HepG2 (cell line): ENCODE measurements at regions not wholly inside any gene's neighbourhood (a gene's known extent, or its start where the extent isn't known, plus 50 kb on each side); places are given as distances from the start of the nearest gene placed in this dataset.

ENCODE experiments used
- ATAC-seq: fragments of 200-7000 bp; cut with Tn5 transposase; 3 replicates; pipeline ENCODE4 v1.9.1; 2020; ENCODE audit warnings: mild to moderate bottlenecking, moderate library complexity
- BruUV-seq: library from RNA; stranded (reverse); fragments of 400-500 nt; replicated peaks from 2 replicates; lab custom pipeline; 2021; lab: Mats Ljungman, UMichigan
- CTCF ChIA-PET: fragments of 300-600 bp; formaldehyde crosslinking; extraction: SDS; loops from one replicate; lab custom pipeline; 2021; ENCODE audit warnings: low total read pairs, inconsistent platforms, low intra/inter-chr PET ratio; lab: Yijun Ruan, JAX
- POLR2A ChIA-PET: fragments of 350-600 bp; sonication (Branson Sonifier 250); formaldehyde crosslinking; loops from one replicate; lab custom pipeline; 2020; ENCODE audit warnings: antibody characterized with exemption, inconsistent platforms; lab: Yijun Ruan, JAX
- DNase-seq: peaks from one replicate; pipeline ENCODE4 v3.0.0-alpha.2; 2015; ENCODE audit warnings: low spot score
- FAIRE-seq: peaks from 3 replicates; lab custom pipeline; 2011; peaks lifted over from hg19 to GRCh38; lab: Jason Lieb, UNC
- H2AFZ ChIP-seq: one replicate; pipeline ENCODE4 v1.6.1; 2011; ENCODE audit warnings: low read length, inconsistent platforms
- H3K27ac ChIP-seq: fragments of 300-600 bp; 3 replicates; pipeline ENCODE4 v1.8.0; 2011; ENCODE audit warnings: mixed run types, mild to moderate bottlenecking, mixed read lengths, low read length, inconsistent platforms; ENCODE audit not compliant: insufficient read depth; ENCODE audit errors: extremely low read length
- H3K27me3 ChIP-seq, 2 experiments: fragments of 200-600 bp in 1 of 2; 2 replicates in 1 of 2; 3 replicates in 1 of 2; pipeline versions ENCODE4 v1.6.0 to v1.8.0; 2011; ENCODE audit warnings: low read length in 2 of 2, mild to moderate bottlenecking in 2 of 2, moderate library complexity in 2 of 2, inconsistent platforms in 1 of 2; ENCODE audit not compliant: insufficient read depth in 2 of 2, control insufficient read depth in 1 of 2
- H3K36me3 ChIP-seq, 2 experiments: fragments of 200-600 bp in 1 of 2; replicated peaks in 1 of 2; 2 replicates in 1 of 2; 3 replicates in 1 of 2; pipeline versions ENCODE4 v1.5.1 to v1.8.0; 2011; ENCODE audit warnings: low read length in 2 of 2, inconsistent platforms in 1 of 2; ENCODE audit not compliant: insufficient read depth in 2 of 2, control insufficient read depth in 1 of 2
- H3K4me1 ChIP-seq: 2 replicates; pipeline ENCODE4 v1.5.1; 2012; ENCODE audit warnings: low read length, inconsistent platforms; ENCODE audit not compliant: insufficient read depth
- H3K4me2 ChIP-seq: 2 replicates; pipeline ENCODE4 v1.6.0; 2011; ENCODE audit warnings: low read depth, low read length, inconsistent platforms
- H3K4me3 ChIP-seq, 3 experiments: fragments of 200-600 bp in 1 of 3; sonication (generic), shearing (Covaris generic) in 1 of 3; replicated peaks in 1 of 3; 2 replicates each; pipeline ENCODE4 v1.5.1; 2011 to 2016; ENCODE audit warnings: low read length in 3 of 3, inconsistent platforms in 2 of 3, low read depth in 2 of 3, mild to moderate bottlenecking in 2 of 3, control low read depth in 1 of 3, mixed read lengths in 1 of 3; ENCODE audit not compliant: insufficient read depth in 1 of 3
- H3K79me2 ChIP-seq: one replicate; pipeline ENCODE4 v1.6.1; 2011; ENCODE audit warnings: low read length, inconsistent platforms; ENCODE audit not compliant: insufficient read depth
- H3K9ac ChIP-seq: 2 replicates; pipeline ENCODE4 v1.6.0; 2011; ENCODE audit warnings: mild to moderate bottlenecking, low read depth, low read length, inconsistent platforms; ENCODE audit not compliant: insufficient read depth
- H3K9me3 ChIP-seq: 2 replicates; pipeline ENCODE4 v1.5.1; 2012; ENCODE audit warnings: mild to moderate bottlenecking, low read length
- H4K20me1 ChIP-seq: 2 replicates; pipeline ENCODE4 v1.6.0; 2011; ENCODE audit warnings: inconsistent platforms, mild to moderate bottlenecking, low read length, moderate library complexity; ENCODE audit not compliant: insufficient read depth
- HMG20A ChIP-seq: IDR thresholded peaks from 2 replicates; pipeline ENCODE4 v1.6.1; 2016; ENCODE audit warnings: borderline replicate concordance
- KDM3A ChIP-seq: IDR thresholded peaks from 2 replicates; pipeline ENCODE4 v1.6.1; 2018; ENCODE audit warnings: low read depth, missing compliant biosample characterization
- MBD4 ChIP-seq: IDR thresholded peaks from 2 replicates; pipeline ENCODE4 v1.6.1; 2012; ENCODE audit warnings: low read length, inconsistent platforms, borderline replicate concordance
- PCBP1 ChIP-seq: fragments of 200-400 bp; formaldehyde crosslinking; IDR thresholded peaks from 2 replicates; pipeline ENCODE4 v1.6.1; 2017; ENCODE audit warnings: mild to moderate bottlenecking, low read depth, low read length, borderline replicate concordance
- RBM39 ChIP-seq: fragments of 200-400 bp; formaldehyde crosslinking; IDR thresholded peaks from one replicate; pipeline ENCODE4 v1.6.1; 2018; ENCODE audit warnings: antibody characterized with exemption, mild to moderate bottlenecking, low read depth, low read length; ENCODE audit not compliant: poor library complexity, severe bottlenecking
- SRSF1 ChIP-seq: fragments of 200-400 bp; formaldehyde crosslinking; optimal IDR thresholded peaks from 2 replicates; pipeline ENCODE3; 2017; ENCODE audit warnings: mild to moderate bottlenecking, low read depth, low read length, moderate library complexity
- STAT5B ChIP-seq: sonication (generic); formaldehyde crosslinking; IDR thresholded peaks from 2 replicates; pipeline ENCODE4 v1.4.0; 2020; ENCODE audit warnings: missing genetic modification reagents
- ZNF282 ChIP-seq: fragments of 450-650 bp; IDR thresholded peaks from 2 replicates; pipeline ENCODE4 v1.6.1; 2018; ENCODE audit not compliant: partially characterized antibody
- ZNF781 ChIP-seq: sonication (generic); formaldehyde crosslinking; IDR thresholded peaks from 2 replicates; pipeline ENCODE4 v1.5.1; 2020; ENCODE audit warnings: borderline replicate concordance, mild to moderate bottlenecking, missing genetic modification reagents; ENCODE audit errors: not compliant biosample characterization
- WGBS: methylation state at CpG from one replicate; pipeline ENCODE4 v1.1.6; 2017; ENCODE audit warnings: low lambda C conversion rate; 5-methylcytosine and 5-hydroxymethylcytosine counted together
- in situ Hi-C: cut with HindIII; loops from 2 replicates; pipeline ENCODE4 v1.10.0; 2017; ENCODE audit warnings: low pct_unique_long_range_greater_than_20kb; ENCODE audit not compliant: extremely low pct_ligation_motif_present
- intact Hi-C: fragments of 100-400 bp; cut with micrococcal nuclease; formaldehyde crosslinking; loops from one replicate; pipeline ENCODE4 v1.10.0; 2022; ENCODE audit not compliant: unreplicated experiment
- TF ChIP-seq, protein P1 (sequence below): IDR thresholded peaks from 2 replicates; pipeline ENCODE4 v1.6.1; 2016; ENCODE audit warnings: missing genetic modification reagents, missing compliant biosample characterization
- TF ChIP-seq, protein P2 (sequence below): sonication (generic); formaldehyde crosslinking; IDR thresholded peaks from 2 replicates; pipeline ENCODE4 v1.5.0; 2020; ENCODE audit warnings: missing genetic modification reagents, mild to moderate bottlenecking, borderline replicate concordance
- TF ChIP-seq, protein P3 (sequence below): sonication (generic); formaldehyde crosslinking; IDR thresholded peaks from 2 replicates; pipeline ENCODE4 v1.4.0; 2020; ENCODE audit warnings: missing genetic modification reagents; ENCODE audit errors: not compliant biosample characterization

DNA sequence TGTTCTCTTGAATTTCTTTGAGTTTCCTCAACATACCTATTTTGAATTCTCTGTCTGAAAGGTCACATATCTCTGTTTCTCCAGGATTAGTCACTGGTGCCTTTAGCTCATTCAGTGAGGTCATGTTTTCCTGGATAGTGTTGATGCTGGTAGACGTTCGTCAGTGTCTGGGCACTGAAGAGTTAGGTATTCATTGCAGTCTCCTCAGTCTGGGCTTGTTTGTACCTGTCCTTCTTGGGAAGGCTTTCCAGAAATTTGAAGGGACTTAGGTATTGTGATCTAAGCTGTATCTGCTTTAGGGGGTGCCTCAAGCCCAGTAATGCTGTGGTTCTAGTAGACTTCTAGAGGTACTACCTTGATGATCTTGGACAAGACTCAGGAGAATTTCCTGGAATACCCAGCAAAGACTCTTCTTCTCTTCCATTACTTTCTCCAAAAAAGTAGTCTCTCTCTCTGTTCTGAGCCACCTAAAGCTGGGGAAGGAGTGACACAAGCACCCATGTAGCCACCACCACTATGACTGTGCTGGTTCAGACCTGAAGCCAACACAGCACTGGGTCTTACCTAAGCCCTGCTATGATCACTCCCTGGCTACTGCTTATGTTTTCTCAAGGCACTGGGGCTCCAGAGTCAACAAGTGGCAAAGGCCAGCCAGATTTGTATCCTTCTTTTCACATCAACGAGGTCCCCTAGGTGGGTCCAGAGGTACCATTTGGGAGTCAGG is 852.0 kb downstream of the BCL11A start:
- Histone ChIP-seq H3K9ac (no peak overlapping the region), H2AFZ (no peak overlapping the region), H3K36me3 (no peaks in the 10 kb centered on the region), H3K4me2 (no peak overlapping the region), H3K27ac (no peak overlapping the region), H3K4me1 (no peaks in the 10 kb centered on the region), H3K4me3 (no peak overlapping the region), H3K79me2 (no peaks in the 10 kb centered on the region), H3K27me3 (no peaks in the 10 kb centered on the region), H4K20me1 (no peaks in the 10 kb centered on the region), H3K9me3 (peaks cover 46% of the 10 kb centered on the region)
- TF ChIP-seq STAT5B (CRISPR knock-in tag) = no peak
- TF ChIP-seq, protein P1, sequence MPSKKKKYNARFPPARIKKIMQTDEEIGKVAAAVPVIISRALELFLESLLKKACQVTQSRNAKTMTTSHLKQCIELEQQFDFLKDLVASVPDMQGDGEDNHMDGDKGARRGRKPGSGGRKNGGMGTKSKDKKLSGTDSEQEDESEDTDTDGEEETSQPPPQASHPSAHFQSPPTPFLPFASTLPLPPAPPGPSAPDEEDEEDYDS (CRISPR knock-in tag) = no peak
- no peak for TF ChIP-seq MBD4
- TF ChIP-seq, protein P2, sequence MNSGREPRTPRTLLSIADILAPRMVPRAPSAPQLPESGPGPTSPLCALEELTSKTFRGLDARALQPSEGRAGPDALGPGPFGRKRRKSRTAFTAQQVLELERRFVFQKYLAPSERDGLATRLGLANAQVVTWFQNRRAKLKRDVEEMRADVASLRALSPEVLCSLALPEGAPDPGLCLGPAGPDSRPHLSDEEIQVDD = no peak
- no peak for TF ChIP-seq ZNF781
- no peak for TF ChIP-seq SRSF1
- no peak for TF ChIP-seq KDM3A (CRISPR knock-in tag)
- TF ChIP-seq PCBP1 = no peak
- TF ChIP-seq ZNF282 = no peak
- TF ChIP-seq, protein P3, sequence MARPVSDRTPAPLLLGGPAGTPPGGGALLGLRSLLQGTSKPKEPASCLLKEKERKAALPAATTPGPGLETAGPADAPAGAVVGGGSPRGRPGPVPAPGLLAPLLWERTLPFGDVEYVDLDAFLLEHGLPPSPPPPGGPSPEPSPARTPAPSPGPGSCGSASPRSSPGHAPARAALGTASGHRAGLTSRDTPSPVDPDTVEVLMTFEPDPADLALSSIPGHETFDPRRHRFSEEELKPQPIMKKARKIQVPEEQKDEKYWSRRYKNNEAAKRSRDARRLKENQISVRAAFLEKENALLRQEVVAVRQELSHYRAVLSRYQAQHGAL (CRISPR knock-in tag) = no peak
- TF ChIP-seq RBM39 = no peak
- no peak for TF ChIP-seq HMG20A
- WGBS = 0% methylated on average over 3 of the region's 3 CpGs
- ATAC-seq = no peak
- BruUV-seq = no TSS peak
- in situ Hi-C loops (no loop called here), intact Hi-C loops (no loop called here)
- DNase-seq = no peak
- CTCF ChIA-PET = no interaction called here
- POLR2A ChIA-PET = no interaction called here
- FAIRE-seq = no peak
